GM19043 (cell line): ENCODE measurements at regions not wholly inside any gene's neighbourhood (a gene's known extent, or its start where the extent isn't known, plus 50 kb on each side); places are given as distances from the start of the nearest gene placed in this dataset.

Source experiments
- ATAC-seq: cut with Tn5 transposase; IDR thresholded peaks from one replicate; pipeline ENCODE4 v1.9.1; 2021; ENCODE audit warnings: low read depth; ENCODE audit not compliant: unreplicated experiment

DNA sequence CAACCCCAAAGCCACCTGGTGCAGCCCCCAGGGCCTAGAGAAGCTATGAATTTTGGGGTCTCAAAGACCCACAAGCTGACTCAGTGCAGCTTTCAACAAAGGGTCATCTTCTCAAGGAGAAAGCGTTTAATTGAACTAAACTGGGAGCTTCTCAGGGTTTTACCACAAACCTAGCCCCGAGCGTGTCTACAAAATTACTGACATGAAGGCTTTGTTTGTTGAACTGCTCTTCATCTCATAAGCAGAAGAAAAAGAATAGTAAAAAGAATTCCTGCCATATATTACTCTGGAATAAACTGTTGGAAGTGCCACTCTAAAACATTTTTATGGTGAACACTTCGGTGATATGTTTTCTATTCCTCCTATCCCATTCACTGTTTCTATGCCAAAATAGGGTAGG is 50.8 kb upstream of the INCENP start:
- no peak for ATAC-seq

DNA sequence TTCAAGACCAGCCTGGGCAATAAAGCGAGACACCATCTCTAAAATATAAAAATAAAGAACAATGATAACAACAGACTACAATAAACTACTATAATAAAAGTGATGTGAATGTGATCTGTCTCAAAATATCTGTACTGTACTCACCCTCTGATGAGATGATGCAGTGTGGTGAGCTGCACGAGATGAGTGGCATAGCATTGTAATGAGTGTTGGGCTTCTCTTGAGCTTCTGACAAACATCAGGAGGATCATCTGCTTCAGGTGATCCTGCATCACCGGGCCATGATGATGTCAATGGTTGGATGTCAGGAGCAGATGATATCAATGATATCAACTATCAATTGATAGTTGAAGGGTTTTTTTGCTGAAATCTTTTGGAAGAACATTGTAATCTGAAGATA is 52.4 kb upstream of the INCENP start:
- no peak for ATAC-seq

DNA sequence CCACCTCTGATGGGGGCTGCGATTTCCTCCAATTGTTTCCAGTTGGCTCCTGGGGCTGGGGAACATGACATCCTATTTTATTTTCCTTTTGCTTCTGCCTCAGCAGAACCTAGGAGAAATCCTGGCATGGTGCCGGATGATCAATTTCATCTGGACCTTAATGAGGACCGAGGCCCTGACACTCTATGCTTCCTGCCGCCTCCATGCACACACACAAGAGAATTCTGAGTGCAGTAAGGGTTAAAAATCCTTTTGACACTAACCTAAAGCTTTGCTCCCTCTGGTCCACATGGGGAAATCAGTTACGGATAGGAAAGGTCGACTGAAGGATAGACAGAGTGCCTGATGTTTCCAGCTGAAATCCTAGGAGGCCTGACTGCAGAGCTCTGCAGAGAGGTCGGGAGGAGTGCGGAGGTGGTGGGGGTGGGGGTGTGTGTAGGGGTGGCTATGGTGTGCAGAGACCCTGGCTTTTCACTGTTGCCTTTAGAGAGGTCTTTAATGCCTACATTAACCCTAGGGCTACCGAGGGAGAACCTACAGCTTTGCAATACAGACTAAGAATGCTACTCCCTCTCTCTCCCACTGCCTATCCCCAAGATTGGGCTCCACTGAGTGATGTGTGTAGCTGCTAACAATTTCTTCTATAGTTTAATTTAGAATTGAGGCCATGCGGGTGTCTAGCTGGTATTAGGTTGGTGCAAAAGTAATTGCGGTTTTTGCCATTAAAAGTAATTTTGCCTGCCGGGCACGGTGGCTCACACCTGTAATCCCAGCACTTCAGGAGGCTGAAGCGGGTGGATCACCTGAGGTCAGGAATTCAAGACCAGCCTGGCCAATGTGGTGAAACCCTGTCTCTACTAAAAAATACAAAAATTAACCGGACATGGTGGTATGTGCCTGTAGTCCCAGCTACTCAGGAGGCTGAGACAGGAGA is 53.6 kb upstream of the INCENP start:
- ATAC-seq, result no peak

DNA sequence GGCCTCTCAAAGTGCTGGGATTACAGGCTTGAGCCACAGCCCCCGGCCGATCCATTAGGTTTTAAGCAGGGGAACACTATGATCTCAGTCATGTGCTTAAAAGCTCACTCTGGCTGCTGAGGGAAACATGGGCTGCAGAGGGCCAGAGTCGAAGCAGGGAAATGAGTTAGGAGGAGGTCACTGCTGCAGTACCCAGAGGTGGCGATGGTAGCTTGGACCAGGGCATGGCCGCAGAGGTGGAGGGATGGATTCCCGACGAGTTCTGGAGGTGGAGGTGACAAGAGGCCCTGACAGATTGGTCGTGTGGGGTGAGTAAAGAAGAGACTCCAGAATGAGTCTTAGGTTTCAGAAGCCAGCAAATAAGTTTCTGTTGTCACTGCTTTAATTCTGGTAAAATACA is 54.4 kb upstream of the INCENP start:
- ATAC-seq, result no peak

DNA sequence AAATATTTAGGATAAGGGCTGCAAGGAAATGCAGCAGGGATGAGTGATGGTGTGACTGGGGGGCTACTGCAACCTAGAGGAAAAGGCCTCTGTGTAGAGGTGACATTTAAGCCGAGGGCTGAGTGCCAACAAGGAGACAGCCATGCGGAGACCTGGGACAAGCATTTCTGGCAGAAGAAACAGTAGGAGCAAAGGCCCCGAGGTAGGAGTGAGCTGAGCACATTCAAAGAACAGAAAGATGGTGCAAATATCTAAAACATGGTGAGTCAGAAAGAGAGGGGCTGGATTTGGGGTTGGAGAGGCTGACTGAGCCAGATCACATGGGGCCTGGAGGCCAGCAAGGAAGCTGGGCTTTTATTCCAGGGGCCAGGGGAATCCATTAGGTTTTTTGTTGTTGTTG is 55.1 kb upstream of the INCENP start:
- ATAC-seq, result no peak

DNA sequence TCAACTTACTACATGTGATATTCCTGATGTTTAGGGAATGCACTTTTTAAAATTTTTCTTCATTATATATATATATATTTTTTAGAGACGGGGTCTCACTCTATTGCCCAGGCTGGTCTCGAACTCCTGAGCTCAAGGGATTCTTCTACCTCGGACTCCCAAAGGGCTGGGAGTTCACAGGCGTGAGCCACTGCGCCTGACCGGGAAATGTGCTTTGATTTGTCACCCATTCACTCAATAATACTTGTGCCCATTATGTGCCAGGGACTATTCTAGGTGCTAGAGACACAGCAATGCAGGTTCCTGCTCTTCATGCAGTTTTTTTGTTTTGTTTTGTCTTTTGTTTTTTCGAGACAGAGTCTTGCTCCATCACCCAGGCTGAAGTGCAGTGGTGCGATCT is 56.1 kb upstream of the INCENP start:
- no peak for ATAC-seq

DNA sequence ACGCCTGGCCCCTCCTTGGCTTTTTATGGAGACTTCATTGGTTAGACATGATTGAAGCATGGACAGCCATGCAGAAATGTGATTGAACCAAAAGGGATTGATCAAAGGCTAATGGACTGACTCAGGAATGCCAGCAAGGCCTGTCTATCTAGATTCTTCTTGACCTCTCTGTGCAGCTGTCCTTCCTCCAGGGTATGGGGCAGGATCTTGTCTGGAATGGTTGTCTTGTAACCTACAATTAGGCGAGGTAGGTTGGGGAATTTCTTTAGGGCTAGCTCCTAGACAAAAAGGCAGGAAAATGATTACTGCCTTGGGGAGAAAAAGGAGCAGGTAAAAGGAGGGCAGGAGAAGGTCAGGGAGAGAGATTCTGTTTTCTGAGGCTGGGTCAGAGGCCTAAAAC is 59.6 kb upstream of the INCENP start:
- no peak for ATAC-seq

DNA sequence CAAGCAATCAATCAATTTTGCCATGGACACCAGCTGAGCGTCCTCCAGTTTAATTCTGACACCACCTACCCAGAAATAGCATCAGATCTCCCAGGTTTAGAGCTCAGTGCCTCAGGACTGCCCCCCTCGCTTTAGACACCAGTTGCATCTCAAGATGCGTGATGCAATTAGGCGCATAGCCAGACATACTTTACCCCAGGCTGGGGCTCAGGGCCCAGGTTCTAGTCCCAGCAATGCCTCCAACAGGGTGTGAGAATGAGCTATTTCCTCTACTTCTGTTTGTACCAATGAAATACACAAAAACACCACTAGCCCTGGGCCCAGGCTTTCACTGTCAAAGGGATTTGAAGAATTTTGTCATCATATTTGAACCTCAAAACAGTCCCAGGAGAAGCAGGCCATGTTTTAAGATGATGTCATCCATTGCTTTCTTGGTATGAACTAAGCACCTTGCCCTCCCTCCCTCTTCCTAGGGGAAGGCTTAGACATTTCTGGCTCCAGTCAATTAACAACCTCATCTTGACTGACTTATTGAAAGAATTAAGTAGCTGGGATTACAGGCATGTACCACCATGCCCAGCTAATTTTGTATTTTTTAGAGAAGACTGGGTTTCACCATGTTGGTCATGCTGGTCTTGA is 61.5 kb upstream of the INCENP start:
- ATAC-seq, result no peak

DNA sequence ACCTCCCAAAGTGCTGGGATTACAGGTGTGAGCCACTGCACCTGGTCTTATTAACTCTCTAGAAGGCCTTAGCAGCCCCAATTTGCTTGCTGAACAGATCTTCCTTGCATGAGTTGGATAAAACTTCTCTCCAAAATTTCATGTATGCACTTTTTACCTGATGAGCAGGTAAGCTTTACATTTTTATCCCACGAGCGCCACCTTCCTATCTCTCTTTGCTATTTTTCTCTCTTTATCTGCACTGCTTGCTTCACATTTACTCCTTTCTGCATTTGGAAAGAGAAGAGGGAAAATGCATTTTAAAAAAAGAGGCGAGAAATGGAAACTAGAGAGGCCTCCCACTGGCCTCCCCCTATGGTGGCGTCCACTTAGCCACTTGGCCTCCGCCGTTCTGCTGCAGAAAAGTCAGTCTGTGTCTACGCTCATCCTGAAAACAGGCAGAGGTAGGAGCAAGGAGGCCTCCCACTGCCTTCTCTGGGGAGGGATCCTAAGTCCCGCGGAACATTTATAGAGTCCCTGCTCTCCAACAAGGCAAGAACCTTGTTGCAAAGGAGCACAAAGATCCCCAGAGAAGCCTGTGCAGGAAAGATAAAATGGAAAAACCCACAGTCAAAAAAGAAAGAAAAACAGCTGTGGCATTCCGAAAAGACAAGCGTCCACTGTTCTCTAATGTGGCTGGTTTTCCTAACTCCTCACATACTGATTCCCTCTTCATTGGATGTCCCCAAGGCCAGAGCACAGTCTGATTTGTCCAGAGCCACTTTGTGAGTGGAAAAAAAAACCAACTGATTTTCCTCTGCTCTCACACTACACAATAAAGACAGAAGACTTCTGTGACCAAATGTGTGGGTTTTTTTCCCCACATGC is 62.2 kb upstream of the INCENP start:
- ATAC-seq, result no peak

DNA sequence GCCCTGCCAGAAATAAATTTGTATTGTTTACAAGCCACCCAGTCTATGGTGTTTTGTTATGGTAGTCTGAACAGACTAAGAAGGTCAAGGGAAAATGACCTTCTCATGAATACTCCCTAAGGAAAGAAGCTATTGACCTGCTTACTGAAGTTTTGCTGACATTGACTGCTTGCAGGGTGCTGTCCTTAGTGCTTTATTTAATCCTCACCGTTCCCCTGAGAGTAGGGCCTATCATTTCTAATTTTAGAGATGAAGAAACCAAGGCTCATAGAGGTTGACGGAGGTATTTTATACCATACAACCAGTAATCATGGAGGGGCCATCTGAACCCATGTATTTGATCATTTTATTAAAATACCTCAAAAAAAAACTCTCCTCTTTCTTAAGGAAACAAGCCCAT is 66.7 kb upstream of the INCENP start:
- no peak for ATAC-seq

DNA sequence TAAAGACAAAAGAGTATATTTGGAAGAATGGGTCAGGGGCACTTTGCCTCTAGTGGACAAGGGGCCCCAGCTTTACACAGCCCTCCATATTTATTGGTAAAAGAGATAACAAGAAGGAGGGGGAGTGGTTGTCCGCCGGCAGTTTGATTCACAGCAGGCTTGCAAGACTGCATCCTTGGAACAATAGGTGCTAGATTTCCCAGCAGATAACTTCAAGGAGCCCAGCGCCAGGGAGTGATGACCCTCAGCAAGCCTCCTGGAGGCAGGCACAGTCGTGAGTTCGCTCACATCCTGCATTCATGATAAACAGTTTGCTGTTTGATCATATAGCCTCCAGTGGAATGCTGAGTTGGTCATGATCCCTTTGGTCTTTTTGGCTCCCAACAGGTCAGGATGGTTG is 67.8 kb upstream of the INCENP start:
- ATAC-seq, result no peak

DNA sequence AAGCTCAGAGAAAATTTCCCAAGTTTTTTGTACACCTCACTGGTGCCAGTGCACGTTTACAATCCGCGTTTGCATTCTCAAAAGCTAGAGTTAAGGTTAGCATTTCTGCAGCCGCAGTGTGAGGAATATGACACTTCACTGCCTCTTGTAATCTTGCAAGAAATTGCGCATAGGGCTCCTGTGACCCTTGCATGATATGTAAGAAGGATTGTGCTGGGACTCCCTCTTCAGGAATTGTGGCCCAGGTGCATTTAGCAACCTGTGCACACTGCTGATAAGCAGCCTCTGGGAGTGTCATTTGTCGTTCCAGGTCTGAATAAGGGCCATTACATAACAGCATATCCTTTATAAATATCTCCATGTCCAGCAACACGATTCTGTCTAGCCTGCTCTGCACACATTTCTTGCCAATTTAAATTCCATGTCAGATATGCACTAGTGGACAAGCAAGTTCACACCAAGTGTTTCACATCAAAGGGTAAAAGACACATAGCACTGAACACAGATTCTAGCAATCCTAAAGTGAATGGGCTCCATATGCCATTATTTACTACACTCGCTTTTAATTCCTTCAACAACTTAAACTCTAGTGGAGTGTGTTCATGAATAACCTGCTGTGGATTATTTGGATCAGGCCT is 69.2 kb upstream of the INCENP start:
- no peak for ATAC-seq

DNA sequence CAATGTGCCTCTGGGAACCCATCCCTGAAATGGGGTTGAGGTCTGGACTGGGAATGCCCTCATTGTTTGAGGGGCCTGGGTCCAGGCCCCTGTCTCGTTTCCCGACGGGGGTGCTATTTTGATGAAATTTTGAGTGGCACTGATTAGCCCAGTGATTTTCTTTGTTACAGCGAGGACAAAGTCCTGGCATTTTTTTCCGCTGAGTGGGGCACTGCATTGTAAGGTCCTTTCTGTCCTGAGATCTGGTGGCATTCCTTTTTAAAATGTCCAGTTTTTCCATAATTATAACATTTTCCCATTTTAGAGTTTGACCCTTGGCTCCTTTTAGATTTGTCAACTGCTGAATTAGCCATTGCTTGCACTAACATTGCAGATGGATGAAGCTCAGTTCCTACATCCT is 69.7 kb upstream of the INCENP start:
- ATAC-seq, result no peak

DNA sequence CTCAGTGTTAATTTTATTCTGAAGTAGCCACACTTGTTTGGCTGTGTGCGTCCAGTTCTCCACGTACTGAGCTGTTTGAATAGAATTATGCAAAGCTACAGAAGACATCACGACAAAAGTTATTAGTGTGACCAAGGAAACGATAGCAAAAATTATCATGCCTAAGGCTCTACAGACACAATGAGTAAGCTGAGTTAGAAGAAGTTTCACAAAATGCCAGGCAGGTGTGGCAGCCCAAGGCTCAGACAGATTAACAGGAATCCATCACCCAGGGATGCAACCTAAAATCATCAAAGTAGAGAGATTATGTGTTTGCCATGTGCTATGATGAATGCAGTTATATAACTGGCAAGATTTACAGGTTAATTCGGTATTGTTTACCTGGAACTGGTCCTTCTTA is 73.1 kb upstream of the INCENP start:
- no peak for ATAC-seq

DNA sequence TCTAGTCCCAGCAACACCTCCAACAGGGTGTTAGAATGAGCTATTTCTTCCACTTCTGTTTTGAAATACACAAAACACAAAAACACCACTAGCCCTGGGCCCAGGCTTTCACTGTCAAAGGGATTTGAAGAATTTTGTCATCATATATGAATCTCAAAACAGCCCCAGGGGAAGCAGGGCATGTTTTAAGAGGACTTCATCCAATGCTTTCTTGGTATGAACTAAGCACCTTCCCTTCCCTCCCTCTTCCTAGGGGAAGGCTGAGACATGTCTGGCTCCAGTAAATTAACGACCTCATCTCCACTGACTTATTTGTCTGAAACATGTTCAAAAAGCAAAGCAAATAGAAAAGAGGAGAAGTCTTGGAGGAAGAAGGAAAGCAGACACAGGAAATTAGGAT is 75.7 kb upstream of the INCENP start:
- ATAC-seq, result no peak

DNA sequence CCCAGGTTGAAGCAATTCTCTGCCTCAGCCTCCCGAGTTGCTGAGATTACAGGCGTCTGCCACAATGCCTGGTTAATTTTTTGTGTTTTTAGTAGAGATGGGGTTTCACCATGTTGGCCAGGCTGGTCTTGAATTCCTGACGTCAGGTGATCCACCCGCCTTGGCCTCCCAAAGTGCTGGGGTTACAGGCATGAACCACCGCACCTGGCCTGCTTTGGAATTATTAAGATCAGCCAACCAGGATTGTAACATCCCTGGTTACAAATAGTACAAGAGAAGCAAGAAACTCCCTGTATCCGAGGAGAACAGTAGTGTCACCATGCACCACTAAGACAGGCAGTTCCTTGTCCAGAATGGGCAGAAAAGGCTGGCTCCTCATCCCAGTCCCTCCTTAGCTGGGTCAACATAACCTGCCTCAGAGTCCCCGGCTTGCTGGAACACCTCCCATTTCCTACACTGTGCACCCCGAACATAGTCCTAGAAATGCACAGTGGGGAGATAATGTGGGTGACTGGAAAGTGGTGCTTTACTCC is 77.2 kb upstream of the INCENP start:
- ATAC-seq, result no peak

DNA sequence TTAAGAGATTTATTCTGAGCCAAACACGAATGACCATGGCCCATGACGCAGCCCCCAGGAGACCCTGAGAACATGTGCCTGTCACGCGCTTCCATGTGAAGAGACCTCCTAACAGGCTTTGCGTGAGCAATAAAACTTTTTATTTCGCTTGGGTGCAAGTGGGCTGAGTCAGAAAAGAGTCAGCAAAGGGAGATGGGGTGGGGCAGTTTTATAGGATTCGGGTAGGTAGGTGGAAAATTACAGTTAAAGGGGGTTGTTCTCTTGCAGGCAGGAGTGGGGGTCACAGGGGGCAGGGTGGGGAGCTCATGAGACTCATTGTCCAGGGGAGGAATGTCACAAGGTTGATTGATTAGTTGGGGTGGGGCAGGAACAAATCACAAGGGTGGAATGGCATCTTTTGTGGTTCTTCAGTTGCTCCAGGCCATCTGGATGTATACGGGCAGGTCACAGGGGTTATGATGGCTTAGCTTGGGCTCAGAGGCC is 77.2 kb upstream of the FTH1 start:
- ATAC-seq, result no peak

DNA sequence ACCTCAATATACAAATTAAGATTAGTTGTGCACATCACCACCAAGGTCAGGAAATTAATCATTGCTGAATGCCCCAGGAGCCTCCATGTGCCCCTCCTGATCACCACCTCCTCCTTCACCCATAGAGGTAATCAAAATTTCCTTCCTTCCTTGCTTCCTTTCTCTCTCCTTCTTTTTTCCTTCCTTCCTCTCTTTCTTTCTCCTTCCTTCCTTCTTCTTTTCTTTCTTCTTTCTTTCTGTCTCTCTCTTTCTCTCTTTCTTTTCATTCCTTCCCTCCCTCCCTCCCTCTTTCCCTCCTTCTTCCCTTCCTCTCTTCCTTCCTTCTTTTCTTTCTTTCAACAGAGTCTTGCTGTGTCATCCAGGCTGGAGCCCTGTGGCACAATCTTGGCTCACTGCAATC is 67.9 kb upstream of the FTH1 start:
- no peak for ATAC-seq

DNA sequence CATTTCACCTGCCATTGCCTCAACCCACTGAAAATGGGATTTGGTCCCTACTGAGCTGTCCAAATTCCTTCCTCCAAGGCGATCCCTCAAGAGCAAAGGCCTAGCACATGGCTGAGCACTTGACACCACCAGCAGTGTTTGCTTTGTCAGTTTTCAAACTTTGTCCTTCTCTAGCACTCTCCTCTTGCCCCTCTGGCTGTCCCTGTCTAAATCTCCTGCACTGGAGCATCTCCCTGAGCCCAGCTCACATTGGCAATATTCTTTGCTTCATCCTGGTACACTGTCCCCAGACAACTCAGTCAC is 66.6 kb upstream of the FTH1 start:
- no peak for ATAC-seq

DNA sequence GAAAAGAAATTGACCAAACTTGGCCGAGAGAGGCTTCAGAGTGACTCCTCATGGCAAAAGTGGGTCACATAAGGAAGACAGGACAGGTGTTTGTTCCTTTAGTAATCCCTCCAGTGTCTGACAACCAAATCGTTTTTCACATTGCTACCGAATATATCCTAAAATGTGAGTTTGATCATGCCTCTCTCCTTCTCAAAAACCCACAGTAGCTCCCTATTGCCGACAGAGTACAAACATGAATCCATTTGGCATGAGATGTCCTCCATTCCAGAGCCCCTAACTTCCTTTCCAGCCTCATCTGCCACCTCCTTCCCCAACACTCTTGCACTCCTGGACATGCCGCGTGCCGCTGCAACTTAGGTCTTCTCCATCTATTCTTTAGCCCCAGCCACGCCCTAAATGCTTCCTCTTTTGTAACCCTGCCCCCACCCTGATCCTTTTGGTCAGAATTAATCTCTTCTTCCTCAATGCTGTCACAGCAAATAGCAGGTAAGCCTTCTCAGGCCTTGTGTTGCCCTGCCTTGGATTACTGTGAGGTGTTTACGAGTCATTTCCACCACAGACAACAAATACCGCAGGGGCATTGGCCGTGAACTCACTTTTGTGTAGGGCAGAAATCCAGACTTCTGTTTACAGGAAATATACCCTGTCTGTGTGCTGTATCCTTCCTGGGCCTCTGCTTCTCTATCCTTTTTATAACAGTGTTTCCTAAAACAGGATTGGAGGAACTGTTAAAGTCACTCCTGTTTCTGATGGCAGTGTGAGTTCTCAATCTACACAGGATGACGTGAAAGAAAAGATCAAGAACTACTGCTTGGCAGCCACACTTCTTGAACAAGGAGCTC is 66.0 kb upstream of the FTH1 start:
- ATAC-seq, result no peak
